Suprapubic skin (tissue), 4 donors: ENCODE measurements at regions not wholly inside any gene's neighbourhood (a gene's known extent, or its start where the extent isn't known, plus 50 kb on each side); places are given as distances from the start of the nearest gene placed in this dataset.

Experiments
- CTCF ChIP-seq, 2 donors: fragments of 200-600 bp in 1 of 2; fragments of 450-650 bp in 1 of 2; sonication (generic) in 1 of 2; IDR thresholded peaks; one replicate each; pipeline ENCODE4 v1.5.1; 2016 to 2019; ENCODE audit warnings: antibody characterized with exemption in 2 of 2, mild to moderate bottlenecking in 1 of 2, moderate library complexity in 1 of 2
- EP300 ChIP-seq: sonication (generic); formaldehyde crosslinking; IDR thresholded peaks from one replicate; pipeline ENCODE4 v1.6.1; 2017; ENCODE audit warnings: antibody characterized with exemption
- POLR2A ChIP-seq, 2 donors: fragments of 450-650 bp; IDR thresholded peaks; one replicate each; pipeline ENCODE4 v1.6.1; 2017; ENCODE audit warnings: antibody characterized with exemption in 2 of 2, mild to moderate bottlenecking in 2 of 2, moderate library complexity in 2 of 2
- POLR2AphosphoS5 ChIP-seq, 3 donors: sonication (generic); formaldehyde crosslinking; IDR thresholded peaks; one replicate each; pipeline ENCODE4 v1.6.1; 2017; ENCODE audit warnings: antibody characterized with exemption in 3 of 3

GRCh38 chr2:181289698-181290097, 167.5 kb upstream of the ITGA4 start:
- no peak for TF ChIP-seq CTCF (IDR thresholded peaks at IDR 0.05)
- TF ChIP-seq POLR2A (IDR thresholded peaks at IDR 0.05): no peak
- TF ChIP-seq POLR2AphosphoS5 (IDR thresholded peaks at IDR 0.05): no peak
- no peak for TF ChIP-seq EP300
